ENCODE measurements at regions not wholly inside any gene's neighbourhood (a gene's known extent, or its start where the extent isn't known, plus 50 kb on each side); places are given as distances from the start of the nearest gene placed in this dataset.

GRCh38 chr5:9833871-9834270 lies 203.7 kb upstream of the TAS2R1 start:
- H3K27ac ChIP-seq (ENCODE audit: insufficient read depth, low read length) = no peak overlapping the region
- TF ChIP-seq POLR2A (IDR thresholded peaks at IDR 0.05; ENCODE audit: low read depth, low read length) = no peak
- no peak for TF ChIP-seq CHD1 (IDR thresholded peaks at IDR 0.05; ENCODE audit: low read depth, low read length)
- TF ChIP-seq, protein P1, sequence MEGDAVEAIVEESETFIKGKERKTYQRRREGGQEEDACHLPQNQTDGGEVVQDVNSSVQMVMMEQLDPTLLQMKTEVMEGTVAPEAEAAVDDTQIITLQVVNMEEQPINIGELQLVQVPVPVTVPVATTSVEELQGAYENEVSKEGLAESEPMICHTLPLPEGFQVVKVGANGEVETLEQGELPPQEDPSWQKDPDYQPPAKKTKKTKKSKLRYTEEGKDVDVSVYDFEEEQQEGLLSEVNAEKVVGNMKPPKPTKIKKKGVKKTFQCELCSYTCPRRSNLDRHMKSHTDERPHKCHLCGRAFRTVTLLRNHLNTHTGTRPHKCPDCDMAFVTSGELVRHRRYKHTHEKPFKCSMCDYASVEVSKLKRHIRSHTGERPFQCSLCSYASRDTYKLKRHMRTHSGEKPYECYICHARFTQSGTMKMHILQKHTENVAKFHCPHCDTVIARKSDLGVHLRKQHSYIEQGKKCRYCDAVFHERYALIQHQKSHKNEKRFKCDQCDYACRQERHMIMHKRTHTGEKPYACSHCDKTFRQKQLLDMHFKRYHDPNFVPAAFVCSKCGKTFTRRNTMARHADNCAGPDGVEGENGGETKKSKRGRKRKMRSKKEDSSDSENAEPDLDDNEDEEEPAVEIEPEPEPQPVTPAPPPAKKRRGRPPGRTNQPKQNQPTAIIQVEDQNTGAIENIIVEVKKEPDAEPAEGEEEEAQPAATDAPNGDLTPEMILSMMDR (conservative IDR thresholded peaks at IDR 0.05; ENCODE audit: low read depth, low read length) = no peak
- no peak for TF ChIP-seq FOS (IDR thresholded peaks at IDR 0.05; ENCODE audit: low read depth, low read length)
- no peak for TF ChIP-seq RCOR1 (IDR thresholded peaks at IDR 0.05; ENCODE audit: insufficient replicate concordance, low read length)
- no peak for TF ChIP-seq BHLHE40 (IDR thresholded peaks at IDR 0.05; ENCODE audit: low read depth, low read length)
- no peak for TF ChIP-seq NFE2L2 (IDR thresholded peaks at IDR 0.05; ENCODE audit: low read depth, low read length)
- TF ChIP-seq MAFK (IDR thresholded peaks at IDR 0.05; ENCODE audit: low read depth, low read length) = no peak
- TF ChIP-seq, protein P2, sequence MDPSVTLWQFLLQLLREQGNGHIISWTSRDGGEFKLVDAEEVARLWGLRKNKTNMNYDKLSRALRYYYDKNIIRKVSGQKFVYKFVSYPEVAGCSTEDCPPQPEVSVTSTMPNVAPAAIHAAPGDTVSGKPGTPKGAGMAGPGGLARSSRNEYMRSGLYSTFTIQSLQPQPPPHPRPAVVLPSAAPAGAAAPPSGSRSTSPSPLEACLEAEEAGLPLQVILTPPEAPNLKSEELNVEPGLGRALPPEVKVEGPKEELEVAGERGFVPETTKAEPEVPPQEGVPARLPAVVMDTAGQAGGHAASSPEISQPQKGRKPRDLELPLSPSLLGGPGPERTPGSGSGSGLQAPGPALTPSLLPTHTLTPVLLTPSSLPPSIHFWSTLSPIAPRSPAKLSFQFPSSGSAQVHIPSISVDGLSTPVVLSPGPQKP (IDR thresholded peaks at IDR 0.05; ENCODE audit: borderline replicate concordance, low read depth, low read length) = no peak
- no peak for TF ChIP-seq MAZ (IDR thresholded peaks at IDR 0.05; ENCODE audit: borderline replicate concordance, low read depth, low read length)
- no peak for TF ChIP-seq RFX5 (IDR thresholded peaks at IDR 0.05; ENCODE audit: low read depth, low read length)
- TF ChIP-seq RAD21 (IDR thresholded peaks at IDR 0.05; ENCODE audit: low read length) = no peak
- no peak for TF ChIP-seq MXI1 (IDR thresholded peaks at IDR 0.05; ENCODE audit: borderline replicate concordance, low read depth, low read length)
- no peak for TF ChIP-seq SMC3 (IDR thresholded peaks at IDR 0.05; ENCODE audit: low read depth, low read length)
- no peak for TF ChIP-seq USF2 (IDR thresholded peaks at IDR 0.05; ENCODE audit: low read depth, low read length)
- TF ChIP-seq CEBPB (IDR thresholded peaks at IDR 0.05; ENCODE audit: low read depth, low read length) = no peak
- CTCF ChIA-PET = interaction anchor here (1.1 kb wide), 1 partner anchor 13 kb away, joined by 3 read pairs; no protein-coding TSS in a partner anchor

More at GRCh38 chr5:9833871-9834270, 203.7 kb upstream of the TAS2R1 start:
- Histone ChIP-seq H3K4me3 (ENCODE audit: insufficient read depth, low read depth, low read length) (no peak overlapping the region), H2BK15ac (ENCODE audit: low read depth, low read length) (no peak overlapping the region), H2AK5ac (ENCODE audit: low read depth, low read length) (no peak overlapping the region), H2BK120ac (ENCODE audit: low read depth, low read length) (no peak overlapping the region), H2BK20ac (ENCODE audit: low read depth, low read length) (no peak overlapping the region), H4K8ac (ENCODE audit: low read depth in 2 of 2, low read length in 2 of 2) (no peak overlapping the region), H3K18ac (ENCODE audit: low read depth, low read length) (no peak overlapping the region), H3K23ac (ENCODE audit: low read depth, low read length) (no peak overlapping the region), H3K79me1 (ENCODE audit: low read depth in 1 of 2, low read length in 2 of 2) (no peaks in the 10 kb centered on the region), H4K20me1 (ENCODE audit: insufficient read depth, low read length) (no peaks in the 10 kb centered on the region), H3K9me3 (ENCODE audit: control insufficient read depth, insufficient read depth, low read length) (no peaks in the 10 kb centered on the region), H4K91ac (ENCODE audit: insufficient read depth, low read depth, low read length) (no peak overlapping the region), H3K14ac (replicated peaks; ENCODE audit: low read depth, low read length) (no peak overlapping the region), H3K9me1 (ENCODE audit: insufficient read depth, low read length) (no peaks in the 10 kb centered on the region), H2AK9ac (replicated peaks; ENCODE audit: low read depth, low read length, poor library complexity) (no peak overlapping the region), H3K56ac (ENCODE audit: extremely low read depth, insufficient read depth, low read length) (no peak overlapping the region), H2BK5ac (ENCODE audit: low read depth, low read length, poor library complexity, severe bottlenecking) (no peak overlapping the region), H4K5ac (ENCODE audit: low read depth, low read length) (no peak overlapping the region), H3K9ac (ENCODE audit: low read depth, low read length) (no peak overlapping the region), H3K4ac (ENCODE audit: low read depth, low read length) (no peak overlapping the region), H3K36me3 (ENCODE audit: control insufficient read depth, insufficient read depth, low read length) (no peaks in the 10 kb centered on the region), H3K4me1 (ENCODE audit: control insufficient read depth, insufficient read depth, low read length) (no peaks in the 10 kb centered on the region; the same call in 1 of the 2 replicates), H2AFZ (replicated peaks; ENCODE audit: low read length, poor library complexity) (peak overlapping the region; percentile 26), H3K27me3 (ENCODE audit: control insufficient read depth, insufficient read depth, low read length) (peaks cover 2% of the 10 kb centered on the region; the same call in 1 of the 2 replicates), H3K4me2 (ENCODE audit: low read depth, low read length) (no peak overlapping the region)
- in situ Hi-C loops (cut with MboI; ENCODE audit: low sequenced_read_pairs) (no loop called here), intact Hi-C loops (cut with micrococcal nuclease) (no loop called here), dilution Hi-C loops (cut with HindIII; ENCODE audit: low sequenced_read_pairs, unreplicated experiment) (no loop called here)
- 40% methylated on average over 1 of the region's 6 CpGs; no CpG with 5 or more reads in 1 of the 2 experiments for WGBS, 2 experiments (ENCODE audit: extremely low coverage in 2 of 2, insufficient read length in 1 of 2)
- BruUV-seq (replicated peaks) = no TSS peak
- no peak for ATAC-seq (ENCODE audit: low read depth)
- POLR2A ChIA-PET (ENCODE audit: unreplicated experiment) = no interaction called here
- DNase-seq = no peak

Measured in IMR-90 (cell line).